ENCODE measurements at regions not wholly inside any gene's neighbourhood (a gene's known extent, or its start where the extent isn't known, plus 50 kb on each side); places are given as distances from the start of the nearest gene placed in this dataset.

- H3K4me3 ChIP-seq (ENCODE audit: low read depth, poor library complexity, severe bottlenecking) = no peak overlapping the region
- TF ChIP-seq POLR2A (IDR thresholded peaks at IDR 0.05) (no peak), CTCF (IDR thresholded peaks at IDR 0.05) (no peak)
- no peak for DNase-seq (ENCODE audit: low spot score in 2 of 2)
- 68 to 71% methylated on average over 1 of the region's 1 CpG for WGBS, 2 donors
- intact Hi-C loops (cut with DNase I; ENCODE audit: low total_unique reads) = no loop called here
Measured at GRCh38 chr3:34207806-34208205, 409.4 kb downstream of the PDCD6IP start.

- DNase-seq (ENCODE audit: low spot score in 2 of 2) = no peak
- 60 to 68% methylated on average over 2 of the region's 2 CpGs for WGBS, 2 donors
- intact Hi-C loops (cut with DNase I; ENCODE audit: low total_unique reads) = no loop called here
- TF ChIP-seq POLR2A (IDR thresholded peaks at IDR 0.05) = no peak
- no peak for TF ChIP-seq CTCF (IDR thresholded peaks at IDR 0.05)
- no peak overlapping the region for H3K4me3 ChIP-seq (ENCODE audit: low read depth, poor library complexity, severe bottlenecking)
Measured at GRCh38 chr3:34212175-34212574, 413.7 kb downstream of the PDCD6IP start.

- intact Hi-C loops (cut with DNase I; ENCODE audit: low total_unique reads) = no loop called here
- no peak for DNase-seq (ENCODE audit: low spot score in 2 of 2)
- TF ChIP-seq POLR2A (IDR thresholded peaks at IDR 0.05) (no peak), CTCF (IDR thresholded peaks at IDR 0.05) (no peak)
- no peak overlapping the region for H3K4me3 ChIP-seq (ENCODE audit: low read depth, poor library complexity, severe bottlenecking)
- 36 to 40% methylated on average over 4 of the region's 4 CpGs for WGBS, 2 donors
Measured at GRCh38 chr3:34212656-34213055, 414.2 kb downstream of the PDCD6IP start.

GRCh38 chr3:34213478-34213877 is 415.0 kb downstream of the PDCD6IP start:
- H3K4me3 ChIP-seq (ENCODE audit: low read depth, poor library complexity, severe bottlenecking) = no peak overlapping the region
- WGBS, 2 donors = 73 to 75% methylated on average over 4 of the region's 4 CpGs
- DNase-seq (ENCODE audit: low spot score in 2 of 2) = no peak
- intact Hi-C loops (cut with DNase I; ENCODE audit: low total_unique reads) = no loop called here
- TF ChIP-seq CTCF (IDR thresholded peaks at IDR 0.05) (no peak), POLR2A (IDR thresholded peaks at IDR 0.05) (no peak)

GRCh38 chr3:34216711-34217335 is 418.4 kb downstream of the PDCD6IP start:
- WGBS, 2 donors = 71 to 74% methylated on average over 9 of the region's 9 CpGs
- H3K4me3 ChIP-seq (ENCODE audit: low read depth, poor library complexity, severe bottlenecking) = no peak overlapping the region

More at GRCh38 chr3:34216711-34217335, 418.4 kb downstream of the PDCD6IP start:
- DNase-seq (ENCODE audit: low spot score in 2 of 2) = no peak
- no peak for TF ChIP-seq CTCF (IDR thresholded peaks at IDR 0.05)
- TF ChIP-seq POLR2A (IDR thresholded peaks at IDR 0.05) = no peak
- intact Hi-C loops (cut with DNase I; ENCODE audit: low total_unique reads) = no loop called here

All from lower leg skin (tissue), 4 donors.